ENCODE measurements at regions not wholly inside any gene's neighbourhood (a gene's known extent, or its start where the extent isn't known, plus 50 kb on each side); places are given as distances from the start of the nearest gene placed in this dataset.

- no peak overlapping the region for H3K27ac ChIP-seq
- no peak for TF ChIP-seq ZFX (IDR thresholded peaks at IDR 0.05)
- TF ChIP-seq CTCF (conservative IDR thresholded peaks at IDR 0.05) = no peak
These were observed 161.5 kb upstream of the NT5C1B start for GRCh38 chr2:18750672-18751554.

- no peak overlapping the region for H3K27ac ChIP-seq
- TF ChIP-seq CTCF (conservative IDR thresholded peaks at IDR 0.05) = peak; percentile 89
- TF ChIP-seq ZFX (IDR thresholded peaks at IDR 0.05) = no peak
These were observed 160.7 kb upstream of the NT5C1B start for GRCh38 chr2:18749912-18750526.

DNA sequence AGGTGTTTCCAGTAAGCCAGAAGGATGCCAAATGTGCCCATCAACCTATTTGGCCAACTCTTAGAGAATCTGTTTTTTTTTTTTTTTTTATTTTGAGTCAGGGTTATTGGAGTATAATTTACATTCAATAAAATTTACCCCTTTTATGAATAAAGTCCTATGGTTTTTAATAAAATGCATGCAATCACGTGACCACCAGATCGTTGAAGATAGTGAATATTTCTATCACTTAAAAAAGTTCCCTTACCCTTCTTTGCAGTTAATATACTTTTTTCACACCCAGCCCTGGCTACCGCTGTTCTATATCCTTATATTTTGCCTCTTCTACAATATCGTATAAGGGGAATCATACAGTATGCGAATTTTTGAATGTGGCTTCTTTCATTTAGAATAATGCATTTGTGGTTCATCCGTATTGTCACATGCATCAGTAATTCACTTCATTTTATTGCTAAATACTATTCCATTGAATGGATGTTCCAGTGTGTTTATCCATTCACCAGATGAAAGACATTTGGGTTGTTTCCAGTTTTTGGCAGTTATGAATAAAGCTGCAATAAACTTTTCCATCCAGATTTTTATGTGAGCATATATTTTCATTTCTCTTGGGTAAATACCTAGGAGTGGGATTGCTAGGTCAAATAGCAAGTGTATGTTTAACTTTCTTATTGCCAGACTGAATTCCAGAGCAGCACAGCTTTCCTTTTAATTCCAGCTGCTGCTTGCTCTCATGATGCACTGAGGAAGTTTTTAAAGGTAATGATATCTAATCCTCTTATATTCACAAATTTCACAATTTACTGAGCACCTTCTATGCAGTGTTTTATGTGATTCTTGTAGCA lies 156.3 kb upstream of the NT5C1B start:
- H3K27ac ChIP-seq = no peak overlapping the region
- TF ChIP-seq CTCF (conservative IDR thresholded peaks at IDR 0.05) = no peak
- no peak for TF ChIP-seq ZFX (IDR thresholded peaks at IDR 0.05)

- H3K27ac ChIP-seq = no peak overlapping the region
- TF ChIP-seq CTCF (conservative IDR thresholded peaks at IDR 0.05) = no peak
These were observed 152.7 kb upstream of the NT5C1B start for GRCh38 chr2:18741895-18742732.

GRCh38 chr2:18741191-18741590 lies 151.8 kb upstream of the NT5C1B start:
- H3K27ac ChIP-seq = no peak overlapping the region
- TF ChIP-seq ZFX (IDR thresholded peaks at IDR 0.05) = no peak
- TF ChIP-seq CTCF (conservative IDR thresholded peaks at IDR 0.05) = no peak

GRCh38 chr2:18740474-18740881 lies 151.1 kb upstream of the NT5C1B start:
- TF ChIP-seq CTCF (conservative IDR thresholded peaks at IDR 0.05) (no peak), ZFX (IDR thresholded peaks at IDR 0.05) (no peak)
- H3K27ac ChIP-seq = no peak overlapping the region
